Vagina (tissue), 2 donors: ENCODE measurements at regions not wholly inside any gene's neighbourhood (a gene's known extent, or its start where the extent isn't known, plus 50 kb on each side); places are given as distances from the start of the nearest gene placed in this dataset.
A peak's percentile ranks its signal among the peaks of the same experiment; 100 is the strongest.

Experiments used
- DNase-seq, 2 donors: peaks; one replicate each; pipeline ENCODE4 v3.0.0-alpha.2; 2017; ENCODE audit errors: extremely low spot score in 2 of 2
- H3K27ac ChIP-seq: fragments of 200-600 bp; sonication (generic); one replicate; pipeline ENCODE4 v1.5.1; 2019
- H3K27me3 ChIP-seq: fragments of 200-600 bp; sonication (generic); one replicate; pipeline ENCODE4 v1.5.1; 2019
- H3K36me3 ChIP-seq, 2 donors: fragments of 200-600 bp; sonication (generic); one replicate each; pipeline ENCODE4 v1.5.1; 2017 to 2019
- H3K4me1 ChIP-seq: fragments of 200-600 bp; sonication (generic); one replicate; pipeline ENCODE4 v1.5.1; 2019
- H3K4me3 ChIP-seq, 2 donors: fragments of 200-600 bp; sonication (generic); 1 replicate in 1 of 2; 2 replicates in 1 of 2; pipeline ENCODE4 v1.5.1; 2016 to 2019
- H3K9me3 ChIP-seq: fragments of 200-600 bp; sonication (generic); one replicate; pipeline ENCODE4 v1.5.1; 2019
- CTCF ChIP-seq, 3 experiments: fragments of 450-650 bp in 2 of 3; fragments of 200-600 bp in 1 of 3; sonication (generic) in 1 of 3; IDR thresholded peaks; one replicate each; pipeline ENCODE4 v1.5.1; 2017 to 2019; ENCODE audit warnings: antibody characterized with exemption in 3 of 3, mild to moderate bottlenecking in 2 of 3, moderate library complexity in 2 of 3
- POLR2A ChIP-seq, 2 donors: fragments of 450-650 bp; IDR thresholded peaks; one replicate each; pipeline ENCODE4 v1.6.1; 2017; ENCODE audit warnings: antibody characterized with exemption in 2 of 2, mild to moderate bottlenecking in 2 of 2, moderate library complexity in 2 of 2
- POLR2AphosphoS5 ChIP-seq, 2 donors: sonication (generic); formaldehyde crosslinking; IDR thresholded peaks; one replicate each; pipeline ENCODE4 v1.9.0; 2017; ENCODE audit warnings: antibody characterized with exemption in 2 of 2, mild to moderate bottlenecking in 2 of 2, low read depth in 1 of 2; ENCODE audit not compliant: insufficient read depth in 1 of 2
- intact Hi-C: fragments of 100-400 bp; cut with DNase I; formaldehyde crosslinking; loops from one replicate; pipeline ENCODE4 v1.15.1; 2023

- no peaks in the 10 kb centered on the region for H3K27me3 ChIP-seq
- TF ChIP-seq POLR2A (IDR thresholded peaks at IDR 0.05) (no peak), CTCF (IDR thresholded peaks at IDR 0.05) (no peak), POLR2AphosphoS5 (IDR thresholded peaks at IDR 0.05; ENCODE audit: insufficient read depth in 1 of 2, low read depth in 1 of 2) (no peak)
- no peaks in the 10 kb centered on the region for H3K36me3 ChIP-seq
- H3K27ac ChIP-seq: peak overlapping the region; percentile 97
- intact Hi-C loops: loop anchor here (5.0 kb wide), 1 partner anchor 48 kb away; no protein-coding TSS in a partner anchor
- peaks cover 51% of the 10 kb centered on the region for H3K4me1 ChIP-seq
- H3K4me3 ChIP-seq: no peak overlapping the region
- no peaks in the 10 kb centered on the region for H3K9me3 ChIP-seq
- DNase-seq: no peak
Observed at GRCh38 chr10:31754803-31755624, 173.6 kb downstream of the ARHGAP12 start.

- intact Hi-C loops: no loop called here
- H3K4me1 ChIP-seq: peaks cover 60% of the 10 kb centered on the region
- no peak for DNase-seq
- no peak overlapping the region for H3K4me3 ChIP-seq
- H3K27me3 ChIP-seq: no peaks in the 10 kb centered on the region
- TF ChIP-seq POLR2A (IDR thresholded peaks at IDR 0.05): no peak
- TF ChIP-seq POLR2AphosphoS5 (IDR thresholded peaks at IDR 0.05; ENCODE audit: insufficient read depth in 1 of 2, low read depth in 1 of 2): no peak
- no peak for TF ChIP-seq CTCF (IDR thresholded peaks at IDR 0.05)
- H3K9me3 ChIP-seq: no peaks in the 10 kb centered on the region
- H3K36me3 ChIP-seq: no peaks in the 10 kb centered on the region
- H3K27ac ChIP-seq: peak overlapping the region; percentile 1
Observed at GRCh38 chr10:31753681-31754080, 174.9 kb downstream of the ARHGAP12 start.

- Histone ChIP-seq H3K4me1 (peaks cover 50% of the 10 kb centered on the region), H3K36me3 (no peaks in the 10 kb centered on the region), H3K9me3 (no peaks in the 10 kb centered on the region), H3K27ac (no peak overlapping the region), H3K27me3 (no peaks in the 10 kb centered on the region), H3K4me3 (no peak overlapping the region)
- DNase-seq: no peak
- no peak for TF ChIP-seq POLR2A (IDR thresholded peaks at IDR 0.05)
- no peak for TF ChIP-seq CTCF (IDR thresholded peaks at IDR 0.05)
- no peak for TF ChIP-seq POLR2AphosphoS5 (IDR thresholded peaks at IDR 0.05; ENCODE audit: insufficient read depth in 1 of 2, low read depth in 1 of 2)
- intact Hi-C loops: no loop called here
Observed at GRCh38 chr10:31752170-31752569, 176.5 kb downstream of the ARHGAP12 start.

DNA sequence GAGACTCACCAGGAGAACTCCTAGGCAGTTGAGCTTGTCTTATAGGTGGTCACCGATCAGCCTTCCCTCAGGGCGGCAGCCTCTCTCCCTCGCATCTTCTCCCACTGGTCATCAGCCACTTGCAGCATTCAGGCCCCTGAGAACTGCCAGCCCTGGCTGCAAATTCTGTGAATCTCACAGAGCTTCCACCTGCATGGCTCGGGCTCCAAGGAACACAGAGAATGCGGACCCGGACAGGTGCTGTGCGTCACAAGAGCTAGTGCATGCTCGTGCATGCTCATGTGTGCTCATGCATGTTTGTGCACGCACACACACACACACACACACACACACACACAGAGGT lies 176.9 kb downstream of the ARHGAP12 start:
- DNase-seq: no peak
- no peak overlapping the region for H3K27ac ChIP-seq
- intact Hi-C loops: no loop called here

More for the DNA sequence above, 176.9 kb downstream of the ARHGAP12 start:
- no peak overlapping the region for H3K4me3 ChIP-seq
- no peaks in the 10 kb centered on the region for H3K36me3 ChIP-seq
- peaks cover 45% of the 10 kb centered on the region for H3K4me1 ChIP-seq
- no peaks in the 10 kb centered on the region for H3K9me3 ChIP-seq
- no peak for TF ChIP-seq POLR2AphosphoS5 (IDR thresholded peaks at IDR 0.05; ENCODE audit: insufficient read depth in 1 of 2, low read depth in 1 of 2)
- no peak for TF ChIP-seq CTCF (IDR thresholded peaks at IDR 0.05)
- TF ChIP-seq POLR2A (IDR thresholded peaks at IDR 0.05): no peak
- no peaks in the 10 kb centered on the region for H3K27me3 ChIP-seq
